GM12878 (cell line): ENCODE measurements at regions not wholly inside any gene's neighbourhood (a gene's known extent, or its start where the extent isn't known, plus 50 kb on each side); places are given as distances from the start of the nearest gene placed in this dataset.

Experiments
- ATAC-seq: fragments of 200-7000 bp; cut with Tn5 transposase; 3 replicates; pipeline ENCODE4 v1.9.1; 2020; ENCODE audit warnings: mild to moderate bottlenecking, moderate library complexity
- BruUV-seq: library from RNA; stranded (reverse); fragments of 400-500 nt; replicated peaks from 2 replicates; lab custom pipeline; 2021; lab: Mats Ljungman, UMichigan
- CTCF ChIA-PET: fragments of 300-600 bp; sonication (Branson Sonifier 250); formaldehyde crosslinking; extraction: SDS; loops from one replicate; lab custom pipeline; 2021; ENCODE audit warnings: inconsistent platforms; lab: Yijun Ruan, JAX
- POLR2A ChIA-PET: fragments of 350-600 bp; formaldehyde crosslinking; extraction: SDS; loops from one replicate; lab custom pipeline; 2021; ENCODE audit warnings: inconsistent platforms; lab: Charles Lee
- RAD21 ChIA-PET: fragments of 300-600 bp; sonication (Branson Sonifier 250); formaldehyde crosslinking; loops from one replicate; lab custom pipeline; 2023; ENCODE audit warnings: antibody characterized with exemption; ENCODE audit not compliant: unreplicated experiment; lab: Charles Lee
- SMC1A ChIA-PET: fragments of 300-600 bp; sonication (Branson Sonifier 250); formaldehyde crosslinking; loops from one replicate; lab custom pipeline; 2023; ENCODE audit not compliant: unreplicated experiment, uncharacterized antibody; lab: Charles Lee
- DNase-seq: peaks from one replicate; pipeline ENCODE4 v3.0.0-alpha.2; 2011; ENCODE audit warnings: low read depth, low spot score
- FAIRE-seq: peaks from 3 replicates; lab custom pipeline; 2011; peaks lifted over from hg19 to GRCh38; lab: Jason Lieb, UNC
- H2AFZ ChIP-seq: 2 replicates; pipeline ENCODE4 v1.6.0; 2011; ENCODE audit warnings: low read depth, low read length, control low read depth; ENCODE audit not compliant: control insufficient read depth
- H3K27ac ChIP-seq: 2 replicates; pipeline ENCODE4 v1.5.1; 2011; ENCODE audit warnings: control low read depth; ENCODE audit not compliant: control insufficient read depth, insufficient read depth
- H3K27me3 ChIP-seq, 2 experiments: replicated peaks in 1 of 2; 2 replicates each; pipeline versions ENCODE4 v1.6.0 to v1.6.1; 2011; ENCODE audit warnings: low read length in 1 of 2; ENCODE audit not compliant: control insufficient read depth in 2 of 2, insufficient read depth in 2 of 2
- H3K36me3 ChIP-seq, 2 experiments: 2 replicates each; pipeline ENCODE4 v1.5.1; 2011; ENCODE audit warnings: low read length in 1 of 2; ENCODE audit not compliant: control insufficient read depth in 2 of 2, insufficient read depth in 2 of 2
- H3K4me1 ChIP-seq: 2 replicates; pipeline ENCODE4 v1.6.1; 2011; ENCODE audit warnings: mild to moderate bottlenecking, low read length, moderate library complexity, mixed read lengths; ENCODE audit not compliant: control insufficient read depth, insufficient read depth
- H3K4me2 ChIP-seq: 2 replicates; pipeline ENCODE4 v1.6.0; 2011; ENCODE audit warnings: control low read depth; ENCODE audit not compliant: control insufficient read depth, insufficient read depth
- H3K4me3 ChIP-seq: fragments of 200-600 bp; sonication (generic); 2 replicates; pipeline ENCODE4 v1.5.1; 2016
- H3K79me2 ChIP-seq: 2 replicates; pipeline ENCODE4 v1.6.0; 2011; ENCODE audit warnings: low read length; ENCODE audit not compliant: control insufficient read depth, insufficient read depth
- H3K9ac ChIP-seq: 2 replicates; pipeline ENCODE4 v1.8.0; 2011; ENCODE audit warnings: low read length, control low read depth, mixed read lengths; ENCODE audit not compliant: control insufficient read depth, insufficient read depth
- H3K9me3 ChIP-seq: replicated peaks from 3 replicates; pipeline ENCODE4 v1.5.1; 2011; ENCODE audit warnings: mild to moderate bottlenecking, low read length; ENCODE audit not compliant: control insufficient read depth, insufficient read depth
- H4K20me1 ChIP-seq: 2 replicates; pipeline ENCODE4 v1.6.0; 2011; ENCODE audit not compliant: control insufficient read depth, insufficient read depth
- CBX5 ChIP-seq: sonication (generic); IDR thresholded peaks from 2 replicates; pipeline ENCODE4 v1.6.1; 2016; ENCODE audit warnings: low read depth, moderate library complexity, mild to moderate bottlenecking, inconsistent platforms
- CUX1 ChIP-seq: IDR thresholded peaks from 2 replicates; pipeline ENCODE4 v1.6.1; 2012; ENCODE audit warnings: improper control_type of control experiment, low read depth, low read length; ENCODE audit not compliant: insufficient replicate concordance
- E2F4 ChIP-seq: IDR thresholded peaks from 2 replicates; pipeline ENCODE4 v1.6.1; 2012; ENCODE audit warnings: low read depth, low read length, improper control_type of control experiment
- NFIC ChIP-seq: IDR thresholded peaks from 2 replicates; pipeline ENCODE4 v1.6.1; 2012; ENCODE audit warnings: low read depth, mild to moderate bottlenecking, inconsistent platforms, low read length, moderate library complexity
- PAX5 ChIP-seq: IDR thresholded peaks from 2 replicates; pipeline ENCODE4 v1.6.1; 2011; ENCODE audit warnings: low read depth, low read length, borderline replicate concordance
- RAD21 ChIP-seq: IDR thresholded peaks from 2 replicates; pipeline ENCODE4 v1.6.1; 2011; ENCODE audit warnings: mild to moderate bottlenecking, low read depth, low read length, moderate library complexity; ENCODE audit not compliant: insufficient read depth
- SIX5 ChIP-seq: IDR thresholded peaks from 2 replicates; pipeline ENCODE4 v1.6.1; 2011; ENCODE audit warnings: mild to moderate bottlenecking, low read depth, low read length, moderate library complexity; ENCODE audit not compliant: severe bottlenecking
- SMAD5 ChIP-seq: IDR thresholded peaks from 2 replicates; pipeline ENCODE4 v1.6.1; 2016; ENCODE audit warnings: antibody characterized with exemption, low read depth
- TARDBP ChIP-seq: IDR thresholded peaks from 2 replicates; pipeline ENCODE4 v1.6.1; 2016; ENCODE audit warnings: borderline replicate concordance
- ZNF217 ChIP-seq: fragments of 450-650 bp; IDR thresholded peaks from 2 replicates; pipeline ENCODE4 v1.6.1; 2017; ENCODE audit warnings: antibody characterized with exemption, mild to moderate bottlenecking
- WGBS: methylation state at CpG from one replicate; pipeline ENCODE4 v1.1.6; 2016; ENCODE audit warnings: low lambda C conversion rate; ENCODE audit not compliant: insufficient replicate concordance, insufficient coverage; ENCODE audit errors: missing lambda C conversion rate; 5-methylcytosine and 5-hydroxymethylcytosine counted together
- in situ Hi-C: fragments of 300-500 bp; cut with MboI; formaldehyde crosslinking; loops from 9 replicates; pipeline ENCODE4 v1.14.3; 2018; ENCODE audit warnings: mixed read lengths
- intact Hi-C: fragments of 100-400 bp; cut with micrococcal nuclease; formaldehyde crosslinking; loops from one replicate; pipeline ENCODE4 v1.14.2; 2022; ENCODE audit not compliant: unreplicated experiment
- TF ChIP-seq, protein P1 (sequence below): IDR thresholded peaks from 2 replicates; pipeline ENCODE4 v1.6.1; 2011; ENCODE audit warnings: borderline replicate concordance, low read depth, mild to moderate bottlenecking, moderate library complexity, low read length; ENCODE audit not compliant: insufficient read depth, poor library complexity, severe bottlenecking
- TF ChIP-seq, protein P2 (sequence below): fragments of 450-650 bp; formaldehyde crosslinking; IDR thresholded peaks from 2 replicates; pipeline ENCODE4 v1.5.0; 2022; ENCODE audit warnings: mild to moderate bottlenecking, missing genetic modification characterization

DNA sequence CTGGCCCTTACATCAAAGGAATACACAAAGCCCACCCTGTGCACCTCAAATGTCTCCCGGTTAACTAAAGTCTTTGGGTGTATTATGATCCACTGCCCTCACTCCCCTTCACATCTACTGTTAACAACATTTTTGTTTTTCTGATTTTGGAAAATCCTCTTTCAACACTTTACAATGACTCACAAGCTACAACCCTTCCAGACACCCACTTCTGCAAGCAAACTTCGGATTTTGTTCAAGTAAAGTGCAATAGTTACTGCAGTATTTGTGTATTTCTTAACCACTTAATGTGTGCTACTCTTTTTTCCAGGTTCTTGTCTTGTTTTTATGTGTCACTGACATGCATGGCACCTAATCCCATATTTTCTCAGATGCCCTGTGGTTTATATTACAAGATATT lies 101.1 kb downstream of the EDNRB start:
- SMC1A ChIA-PET, result interaction anchor here (1.5 kb wide), 1 partner anchor 304 kb away, joined by 4 read pairs; no protein-coding TSS in a partner anchor
- in situ Hi-C loops (no loop called here), intact Hi-C loops (no loop called here)
- Histone ChIP-seq H3K36me3 (no peaks in the 10 kb centered on the region), H3K27ac (no peak overlapping the region), H4K20me1 (no peaks in the 10 kb centered on the region), H3K79me2 (no peaks in the 10 kb centered on the region), H3K27me3 (no peaks in the 10 kb centered on the region), H3K4me1 (no peaks in the 10 kb centered on the region), H3K9ac (no peak overlapping the region), H3K4me2 (no peak overlapping the region), H2AFZ (no peak overlapping the region), H3K4me3 (no peak overlapping the region), H3K9me3 (no peaks in the 10 kb centered on the region)
- ATAC-seq, result no peak
- RAD21 ChIA-PET, result no interaction called here
- no peak for DNase-seq
- POLR2A ChIA-PET, result no interaction called here
- BruUV-seq, result no TSS peak
- TF ChIP-seq TARDBP (no peak), SMAD5 (no peak), E2F4 (no peak), NFIC (no peak), SIX5 (no peak), CBX5 (no peak), CUX1 (no peak), RAD21 (no peak), PAX5 (no peak), ZNF217 (no peak)
- TF ChIP-seq, protein P1, sequence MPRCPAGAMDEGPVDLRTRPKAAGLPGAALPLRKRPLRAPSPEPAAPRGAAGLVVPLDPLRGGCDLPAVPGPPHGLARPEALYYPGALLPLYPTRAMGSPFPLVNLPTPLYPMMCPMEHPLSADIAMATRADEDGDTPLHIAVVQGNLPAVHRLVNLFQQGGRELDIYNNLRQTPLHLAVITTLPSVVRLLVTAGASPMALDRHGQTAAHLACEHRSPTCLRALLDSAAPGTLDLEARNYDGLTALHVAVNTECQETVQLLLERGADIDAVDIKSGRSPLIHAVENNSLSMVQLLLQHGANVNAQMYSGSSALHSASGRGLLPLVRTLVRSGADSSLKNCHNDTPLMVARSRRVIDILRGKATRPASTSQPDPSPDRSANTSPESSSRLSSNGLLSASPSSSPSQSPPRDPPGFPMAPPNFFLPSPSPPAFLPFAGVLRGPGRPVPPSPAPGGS, result no peak
- TF ChIP-seq, protein P2, sequence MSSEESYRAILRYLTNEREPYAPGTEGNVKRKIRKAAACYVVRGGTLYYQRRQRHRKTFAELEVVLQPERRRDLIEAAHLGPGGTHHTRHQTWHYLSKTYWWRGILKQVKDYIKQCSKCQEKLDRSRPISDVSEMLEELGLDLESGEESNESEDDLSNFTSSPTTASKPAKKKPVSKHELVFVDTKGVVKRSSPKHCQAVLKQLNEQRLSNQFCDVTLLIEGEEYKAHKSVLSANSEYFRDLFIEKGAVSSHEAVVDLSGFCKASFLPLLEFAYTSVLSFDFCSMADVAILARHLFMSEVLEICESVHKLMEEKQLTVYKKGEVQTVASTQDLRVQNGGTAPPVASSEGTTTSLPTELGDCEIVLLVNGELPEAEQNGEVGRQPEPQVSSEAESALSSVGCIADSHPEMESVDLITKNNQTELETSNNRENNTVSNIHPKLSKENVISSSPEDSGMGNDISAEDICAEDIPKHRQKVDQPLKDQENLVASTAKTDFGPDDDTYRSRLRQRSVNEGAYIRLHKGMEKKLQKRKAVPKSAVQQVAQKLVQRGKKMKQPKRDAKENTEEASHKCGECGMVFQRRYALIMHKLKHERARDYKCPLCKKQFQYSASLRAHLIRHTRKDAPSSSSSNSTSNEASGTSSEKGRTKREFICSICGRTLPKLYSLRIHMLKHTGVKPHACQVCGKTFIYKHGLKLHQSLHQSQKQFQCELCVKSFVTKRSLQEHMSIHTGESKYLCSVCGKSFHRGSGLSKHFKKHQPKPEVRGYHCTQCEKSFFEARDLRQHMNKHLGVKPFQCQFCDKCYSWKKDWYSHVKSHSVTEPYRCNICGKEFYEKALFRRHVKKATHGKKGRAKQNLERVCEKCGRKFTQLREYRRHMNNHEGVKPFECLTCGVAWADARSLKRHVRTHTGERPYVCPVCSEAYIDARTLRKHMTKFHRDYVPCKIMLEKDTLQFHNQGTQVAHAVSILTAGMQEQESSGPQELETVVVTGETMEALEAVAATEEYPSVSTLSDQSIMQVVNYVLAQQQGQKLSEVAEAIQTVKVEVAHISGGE (CRISPR knock-in tag), result no peak
- 24% methylated on average over 2 of the region's 2 CpGs for WGBS
- FAIRE-seq, result no peak
- CTCF ChIA-PET, result no interaction called here
